ENCODE measurements at regions not wholly inside any gene's neighbourhood (a gene's known extent, or its start where the extent isn't known, plus 50 kb on each side); places are given as distances from the start of the nearest gene placed in this dataset.

DNA sequence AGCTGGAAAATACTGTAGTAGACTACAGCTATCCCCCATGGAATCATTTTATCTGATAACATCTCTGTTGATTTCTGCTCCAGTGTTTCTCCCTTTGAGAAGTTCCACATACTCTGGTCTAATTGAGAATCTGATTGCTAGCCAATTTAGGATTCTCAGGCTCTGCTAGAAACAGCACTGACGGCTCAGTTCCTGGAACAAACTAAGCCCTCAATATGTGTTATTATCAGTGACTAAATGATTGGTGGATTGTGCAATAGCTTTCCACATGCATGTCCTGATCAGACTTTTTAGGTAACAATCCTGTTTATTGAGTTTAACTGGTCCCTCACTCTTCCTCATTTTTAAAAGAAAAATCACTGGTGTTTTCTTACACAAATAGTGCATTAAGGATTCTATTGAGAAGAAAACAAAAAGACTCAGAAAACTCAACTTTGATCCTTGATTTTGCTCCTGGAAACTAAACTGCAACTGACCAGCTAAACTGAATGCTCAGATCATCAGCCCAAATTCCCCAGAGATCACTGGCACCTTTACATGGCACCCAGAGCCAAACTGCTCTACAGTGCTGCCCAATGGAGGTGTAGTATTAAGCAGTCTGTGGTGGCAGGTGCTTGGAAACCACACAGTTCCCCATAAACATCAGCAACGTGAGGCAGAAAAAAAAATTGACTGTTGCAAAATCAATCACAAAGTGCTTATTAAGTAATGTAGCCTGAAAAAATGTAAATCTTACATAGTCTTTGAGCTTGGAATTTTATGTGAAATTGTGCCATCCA is 423.7 kb downstream of the TOX3 start:
- no peak for TF ChIP-seq ZBTB7A (IDR thresholded peaks at IDR 0.05; ENCODE audit: low read depth)
- no peak for TF ChIP-seq RAD21 (IDR thresholded peaks at IDR 0.05; ENCODE audit: low read depth)
- TF ChIP-seq CREB1 (IDR thresholded peaks at IDR 0.05; ENCODE audit: low read depth) = no peak
- TF ChIP-seq, protein P1, sequence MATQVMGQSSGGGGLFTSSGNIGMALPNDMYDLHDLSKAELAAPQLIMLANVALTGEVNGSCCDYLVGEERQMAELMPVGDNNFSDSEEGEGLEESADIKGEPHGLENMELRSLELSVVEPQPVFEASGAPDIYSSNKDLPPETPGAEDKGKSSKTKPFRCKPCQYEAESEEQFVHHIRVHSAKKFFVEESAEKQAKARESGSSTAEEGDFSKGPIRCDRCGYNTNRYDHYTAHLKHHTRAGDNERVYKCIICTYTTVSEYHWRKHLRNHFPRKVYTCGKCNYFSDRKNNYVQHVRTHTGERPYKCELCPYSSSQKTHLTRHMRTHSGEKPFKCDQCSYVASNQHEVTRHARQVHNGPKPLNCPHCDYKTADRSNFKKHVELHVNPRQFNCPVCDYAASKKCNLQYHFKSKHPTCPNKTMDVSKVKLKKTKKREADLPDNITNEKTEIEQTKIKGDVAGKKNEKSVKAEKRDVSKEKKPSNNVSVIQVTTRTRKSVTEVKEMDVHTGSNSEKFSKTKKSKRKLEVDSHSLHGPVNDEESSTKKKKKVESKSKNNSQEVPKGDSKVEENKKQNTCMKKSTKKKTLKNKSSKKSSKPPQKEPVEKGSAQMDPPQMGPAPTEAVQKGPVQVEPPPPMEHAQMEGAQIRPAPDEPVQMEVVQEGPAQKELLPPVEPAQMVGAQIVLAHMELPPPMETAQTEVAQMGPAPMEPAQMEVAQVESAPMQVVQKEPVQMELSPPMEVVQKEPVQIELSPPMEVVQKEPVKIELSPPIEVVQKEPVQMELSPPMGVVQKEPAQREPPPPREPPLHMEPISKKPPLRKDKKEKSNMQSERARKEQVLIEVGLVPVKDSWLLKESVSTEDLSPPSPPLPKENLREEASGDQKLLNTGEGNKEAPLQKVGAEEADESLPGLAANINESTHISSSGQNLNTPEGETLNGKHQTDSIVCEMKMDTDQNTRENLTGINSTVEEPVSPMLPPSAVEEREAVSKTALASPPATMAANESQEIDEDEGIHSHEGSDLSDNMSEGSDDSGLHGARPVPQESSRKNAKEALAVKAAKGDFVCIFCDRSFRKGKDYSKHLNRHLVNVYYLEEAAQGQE (IDR thresholded peaks at IDR 0.05; ENCODE audit: low read depth) = no peak
- TF ChIP-seq TCF12 (IDR thresholded peaks at IDR 0.05; ENCODE audit: low read depth) = no peak
- TF ChIP-seq USF1 (IDR thresholded peaks at IDR 0.05) = no peak
